Activated B cell treated with CpG ODN at 0.5 μM for 24 hours (primary cell): ENCODE measurements at regions not wholly inside any gene's neighbourhood (a gene's known extent, or its start where the extent isn't known, plus 50 kb on each side); places are given as distances from the start of the nearest gene placed in this dataset.

ENCODE experiments used
- ATAC-seq: fragments of 200-7000 bp; cut with Tn5 transposase; one replicate; pipeline ENCODE4 v1.10.0; 2021; ENCODE audit warnings: low read depth, mild to moderate bottlenecking, moderate library complexity
- CTCF ChIA-PET: fragments of 350-600 bp; sonication (Branson Sonifier 250); formaldehyde crosslinking; loops from one replicate; lab custom pipeline; 2021; ENCODE audit warnings: antibody characterized with exemption; lab: Charles Lee
- POLR2A ChIA-PET: fragments of 350-600 bp; sonication (Branson Sonifier 250); formaldehyde crosslinking; loops from one replicate; lab custom pipeline; 2021; ENCODE audit warnings: antibody characterized with exemption; lab: Charles Lee
- DNase-seq: peaks from one replicate; pipeline ENCODE4 v3.0.0; 2022
- H3K27ac Mint-ChIP-seq: one replicate; pipeline ENCODE4 v1.8.0; 2020; ENCODE audit warnings: mixed read lengths
- H3K27me3 Mint-ChIP-seq: one replicate; pipeline ENCODE4 v1.8.0; 2021; ENCODE audit warnings: mixed read lengths
- H3K36me3 Mint-ChIP-seq: one replicate; pipeline ENCODE4 v1.8.0; 2021; ENCODE audit warnings: low read depth, mixed read lengths
- H3K4me1 Mint-ChIP-seq: one replicate; pipeline ENCODE4 v1.8.0; 2021; ENCODE audit warnings: mixed read lengths
- H3K4me3 Mint-ChIP-seq: one replicate; pipeline ENCODE4 v1.8.0; 2020; ENCODE audit warnings: mild to moderate bottlenecking, mixed read lengths
- H3K9me3 Mint-ChIP-seq: one replicate; pipeline ENCODE4 v1.8.0; 2020; ENCODE audit warnings: mixed read lengths
- intact Hi-C: fragments of 100-400 bp; cut with micrococcal nuclease; formaldehyde crosslinking; loops from one replicate; pipeline ENCODE4 v1.15.1; 2024
- TF ChIP-seq, protein P1 (sequence below): fragments of 200-600 bp; IDR thresholded peaks from one replicate; pipeline ENCODE4 v1.8.0; 2022; ENCODE audit warnings: antibody characterized with exemption, mild to moderate bottlenecking

DNA sequence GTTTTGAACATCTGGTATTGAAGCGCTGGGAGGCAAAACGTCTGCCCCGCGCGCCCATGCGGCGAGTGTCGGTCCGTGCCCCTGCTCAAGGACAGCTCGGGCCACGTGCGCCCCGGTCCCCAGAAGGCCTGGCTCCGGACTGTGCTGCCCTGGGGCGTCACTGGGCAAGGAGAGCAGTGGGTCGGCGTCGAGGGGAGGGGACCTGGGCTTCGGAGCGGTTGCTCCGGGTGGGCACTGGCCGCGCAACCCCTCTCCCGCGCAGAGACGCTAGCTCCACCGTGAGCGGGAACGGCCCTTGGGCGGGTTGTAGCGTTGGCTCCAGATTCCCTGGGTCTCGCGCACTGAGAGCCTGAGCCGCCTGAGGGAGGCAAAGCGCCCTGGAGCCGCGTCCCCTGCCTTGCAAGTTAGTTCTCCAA is 304.2 kb upstream of the HSFY2 start:
- Mint-ChIP-seq H3K27ac (no peak overlapping the region), H3K4me1 (peaks cover 9% of the 10 kb centered on the region), H3K9me3 (no peaks in the 10 kb centered on the region), H3K36me3 (no peaks in the 10 kb centered on the region), H3K27me3 (peaks cover 3% of the 10 kb centered on the region), H3K4me3 (peak overlapping the region; percentile 83)
- TF ChIP-seq, protein P1, sequence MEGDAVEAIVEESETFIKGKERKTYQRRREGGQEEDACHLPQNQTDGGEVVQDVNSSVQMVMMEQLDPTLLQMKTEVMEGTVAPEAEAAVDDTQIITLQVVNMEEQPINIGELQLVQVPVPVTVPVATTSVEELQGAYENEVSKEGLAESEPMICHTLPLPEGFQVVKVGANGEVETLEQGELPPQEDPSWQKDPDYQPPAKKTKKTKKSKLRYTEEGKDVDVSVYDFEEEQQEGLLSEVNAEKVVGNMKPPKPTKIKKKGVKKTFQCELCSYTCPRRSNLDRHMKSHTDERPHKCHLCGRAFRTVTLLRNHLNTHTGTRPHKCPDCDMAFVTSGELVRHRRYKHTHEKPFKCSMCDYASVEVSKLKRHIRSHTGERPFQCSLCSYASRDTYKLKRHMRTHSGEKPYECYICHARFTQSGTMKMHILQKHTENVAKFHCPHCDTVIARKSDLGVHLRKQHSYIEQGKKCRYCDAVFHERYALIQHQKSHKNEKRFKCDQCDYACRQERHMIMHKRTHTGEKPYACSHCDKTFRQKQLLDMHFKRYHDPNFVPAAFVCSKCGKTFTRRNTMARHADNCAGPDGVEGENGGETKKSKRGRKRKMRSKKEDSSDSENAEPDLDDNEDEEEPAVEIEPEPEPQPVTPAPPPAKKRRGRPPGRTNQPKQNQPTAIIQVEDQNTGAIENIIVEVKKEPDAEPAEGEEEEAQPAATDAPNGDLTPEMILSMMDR = no peak
- ATAC-seq (no peak), DNase-seq (no peak)
- POLR2A ChIA-PET = no interaction called here
- CTCF ChIA-PET = no interaction called here
- intact Hi-C loops = no loop called here

DNA sequence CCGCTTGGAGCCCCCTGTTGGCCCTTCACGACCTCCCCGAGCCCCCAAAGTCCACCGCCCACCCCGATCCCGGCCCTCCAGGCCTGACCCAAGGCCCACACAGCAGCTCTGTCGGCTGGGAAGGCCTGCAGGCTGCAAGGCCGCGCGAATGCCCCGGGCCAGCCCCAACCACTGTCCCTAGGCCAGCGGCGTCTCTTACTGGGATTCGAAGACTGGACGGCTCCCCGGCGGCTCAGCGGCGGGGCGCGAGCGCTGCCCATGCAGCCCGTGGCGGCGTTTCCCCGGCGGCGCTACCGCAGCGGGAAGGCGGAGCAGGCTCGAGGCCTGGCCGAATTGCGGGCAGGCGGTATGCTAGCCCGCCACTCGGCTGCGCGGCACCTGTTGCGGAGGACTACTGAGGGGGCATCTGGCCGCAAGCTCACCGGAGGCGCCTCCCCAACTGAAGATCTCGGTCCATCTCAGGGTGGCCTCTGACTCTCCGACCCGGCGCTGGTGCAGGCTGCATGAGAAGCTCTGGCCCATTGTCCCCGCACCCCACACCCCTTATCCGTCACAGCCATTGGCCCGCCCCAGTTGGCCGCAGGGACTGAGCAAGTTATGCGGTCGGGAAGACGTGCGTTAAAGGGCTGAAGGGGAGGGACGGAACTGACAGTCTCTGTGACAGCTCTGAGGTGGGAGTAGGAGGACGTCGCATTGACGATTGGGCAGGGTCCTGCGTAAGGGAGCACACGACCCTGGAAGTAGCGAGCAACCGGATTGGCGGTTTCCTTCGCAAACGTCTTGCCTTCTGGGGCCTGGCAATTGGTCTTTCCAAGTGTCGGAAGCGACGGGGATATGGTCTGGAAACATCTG is 303.5 kb upstream of the HSFY2 start:
- Mint-ChIP-seq H3K27ac (peak overlapping the region; percentile 16), H3K4me3 (peak overlapping the region; percentile 83), H3K4me1 (peaks cover 9% of the 10 kb centered on the region), H3K27me3 (peaks cover 3% of the 10 kb centered on the region), H3K9me3 (no peaks in the 10 kb centered on the region), H3K36me3 (no peaks in the 10 kb centered on the region)
- ChIA-PET CTCF (no interaction called here), POLR2A (no interaction called here)
- TF ChIP-seq, protein P1 = no peak
- DNase-seq (peak; percentile 14), ATAC-seq (peak; percentile 72)
- intact Hi-C loops = no loop called here

DNA sequence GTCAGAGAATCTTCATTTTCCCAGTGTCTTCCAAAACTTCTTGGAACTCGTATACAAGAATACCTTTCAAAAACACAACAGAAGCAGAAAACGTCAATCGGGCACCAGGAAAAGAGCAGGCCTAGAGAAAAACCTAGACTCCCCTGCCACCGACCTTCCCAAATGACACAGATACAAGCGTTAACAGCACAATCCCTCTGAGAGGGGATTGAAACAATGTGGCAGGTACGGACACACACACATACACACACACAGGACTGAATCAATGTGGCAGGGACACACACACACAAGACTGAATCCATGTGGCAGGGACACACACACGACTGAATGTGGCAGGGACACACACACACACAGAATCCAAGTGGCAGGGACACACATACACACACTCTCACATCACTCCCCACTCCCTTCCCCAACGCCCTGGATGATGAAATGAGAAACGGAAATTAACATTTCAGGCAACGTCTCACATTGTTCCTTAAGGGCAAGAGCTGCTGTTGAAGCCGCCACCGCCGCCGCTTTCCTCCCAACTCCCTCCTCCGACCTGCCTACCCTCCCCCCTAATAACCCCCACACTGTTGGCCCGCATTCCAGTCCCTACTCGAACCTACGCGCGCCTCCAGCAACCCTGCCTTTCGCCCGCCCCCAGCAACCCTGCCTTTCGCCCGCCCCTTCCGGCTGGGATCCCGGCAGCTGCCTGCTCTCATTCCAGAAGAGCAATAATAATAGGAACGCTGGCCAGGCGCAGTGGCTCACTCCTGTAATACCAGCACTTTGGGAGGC is 302.1 kb upstream of the HSFY2 start:
- H3K27ac Mint-ChIP-seq = no peak overlapping the region
- peaks cover 9% of the 10 kb centered on the region for H3K4me1 Mint-ChIP-seq
- H3K9me3 Mint-ChIP-seq = no peaks in the 10 kb centered on the region
- ChIA-PET POLR2A (no interaction called here), CTCF (no interaction called here)
- DNase-seq (peak; percentile 14), ATAC-seq (peak; percentile 53)
- TF ChIP-seq, protein P1 = no peak
- intact Hi-C loops = no loop called here
- H3K4me3 Mint-ChIP-seq = peak overlapping the region; percentile 79
- H3K27me3 Mint-ChIP-seq = peaks cover 3% of the 10 kb centered on the region
- no peaks in the 10 kb centered on the region for H3K36me3 Mint-ChIP-seq

DNA sequence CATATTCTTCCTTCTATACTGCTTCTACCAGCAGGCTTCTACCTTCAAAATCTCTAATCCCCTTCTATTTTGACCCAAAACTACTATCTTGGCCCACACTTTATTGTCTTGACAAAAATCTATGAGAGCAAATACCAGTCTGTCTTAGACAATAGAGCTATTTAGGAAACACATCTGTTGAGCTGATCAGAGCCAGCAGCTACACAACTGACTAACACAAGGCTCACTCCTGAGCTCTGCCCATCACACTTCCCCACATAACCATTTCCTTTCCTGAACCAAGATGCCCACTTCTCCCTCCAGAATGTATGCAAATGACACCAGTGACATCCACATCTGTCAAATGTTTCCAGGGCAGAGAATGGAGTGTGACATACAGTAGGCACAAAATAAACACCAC is 293.9 kb upstream of the HSFY2 start:
- intact Hi-C loops = no loop called here

More for the DNA sequence above, 293.9 kb upstream of the HSFY2 start:
- Mint-ChIP-seq H3K27me3 (no peaks in the 10 kb centered on the region), H3K36me3 (no peaks in the 10 kb centered on the region), H3K27ac (no peak overlapping the region), H3K4me3 (no peak overlapping the region), H3K9me3 (no peaks in the 10 kb centered on the region), H3K4me1 (no peaks in the 10 kb centered on the region)
- ChIA-PET POLR2A (no interaction called here), CTCF (no interaction called here)
- ATAC-seq (no peak), DNase-seq (no peak)
- TF ChIP-seq, protein P1 = no peak
